ENCODE measurements at regions not wholly inside any gene's neighbourhood (a gene's known extent, or its start where the extent isn't known, plus 50 kb on each side); places are given as distances from the start of the nearest gene placed in this dataset.
"Not testable (repeated sequence)": the region's sequence is repeated elsewhere in the genome, so short reads cannot be mapped to it uniquely, and the experiment has no call there.

GRCh38 chr1:201639391-201639790 lies 100.5 kb downstream of the NAV1 start:
- DNase-seq: no peak

GRCh38 chr1:201639826-201640225 lies 100.9 kb downstream of the NAV1 start:
- DNase-seq: no peak

- DNase-seq: no peak
Measured at GRCh38 chr1:201640624-201641023, 101.7 kb downstream of the NAV1 start.

- no peak for DNase-seq
Measured at GRCh38 chr1:201641524-201642253, 102.8 kb downstream of the NAV1 start.

DNA sequence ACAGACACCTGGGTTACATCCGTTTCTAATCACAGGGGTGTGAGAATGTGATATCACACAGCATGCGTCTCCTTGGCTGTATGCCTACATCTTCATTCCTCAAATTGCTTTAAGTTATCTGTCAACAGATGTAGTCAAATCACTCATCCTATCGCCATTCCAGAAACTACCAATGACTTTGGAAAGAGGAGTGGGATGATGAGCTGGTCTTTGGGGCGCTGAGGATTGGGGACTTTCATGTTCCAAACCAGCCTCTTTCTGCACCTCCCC lies 104.8 kb downstream of the NAV1 start:
- DNase-seq: no peak

GRCh38 chr1:201644197-201644596 lies 105.3 kb downstream of the NAV1 start:
- no peak for DNase-seq

DNA sequence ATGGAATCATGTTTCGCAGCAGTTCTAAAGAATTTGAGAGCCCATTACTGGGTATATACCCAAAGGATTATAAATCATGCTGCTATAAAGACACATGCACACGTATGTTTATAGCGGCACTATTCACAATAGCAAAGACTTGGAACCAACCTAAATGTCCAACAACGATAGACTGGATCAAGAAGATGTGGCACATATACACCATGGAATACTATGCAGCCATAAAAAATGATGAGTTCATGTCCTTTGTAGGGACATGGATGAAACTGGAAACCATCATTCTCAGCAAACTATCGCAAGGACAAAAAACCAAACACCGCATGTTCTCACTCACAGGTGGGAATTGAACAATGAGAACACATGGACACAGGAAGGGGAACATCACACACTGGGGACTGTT lies 106.1 kb downstream of the NAV1 start:
- not testable (repeated sequence) for DNase-seq

DNA sequence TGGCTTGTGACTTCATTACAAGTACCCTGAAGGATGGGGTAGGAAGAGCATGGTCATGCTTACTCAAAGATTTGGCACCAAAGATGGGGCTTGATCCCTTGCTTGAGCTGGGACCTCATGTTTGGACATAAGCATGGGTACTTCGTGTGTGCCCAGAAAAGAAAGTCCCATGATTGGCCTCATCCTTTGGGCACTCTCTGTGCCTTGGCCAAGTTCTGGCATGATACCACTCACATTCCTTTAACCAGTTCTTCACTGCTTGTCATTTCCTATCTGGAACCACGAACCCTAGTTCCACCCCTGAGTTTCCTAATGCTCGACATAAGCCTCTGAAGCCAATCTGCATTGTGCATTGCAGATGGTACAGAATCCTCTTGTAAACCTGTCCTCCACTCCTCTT lies 107.0 kb downstream of the NAV1 start:
- DNase-seq: no peak

DNA sequence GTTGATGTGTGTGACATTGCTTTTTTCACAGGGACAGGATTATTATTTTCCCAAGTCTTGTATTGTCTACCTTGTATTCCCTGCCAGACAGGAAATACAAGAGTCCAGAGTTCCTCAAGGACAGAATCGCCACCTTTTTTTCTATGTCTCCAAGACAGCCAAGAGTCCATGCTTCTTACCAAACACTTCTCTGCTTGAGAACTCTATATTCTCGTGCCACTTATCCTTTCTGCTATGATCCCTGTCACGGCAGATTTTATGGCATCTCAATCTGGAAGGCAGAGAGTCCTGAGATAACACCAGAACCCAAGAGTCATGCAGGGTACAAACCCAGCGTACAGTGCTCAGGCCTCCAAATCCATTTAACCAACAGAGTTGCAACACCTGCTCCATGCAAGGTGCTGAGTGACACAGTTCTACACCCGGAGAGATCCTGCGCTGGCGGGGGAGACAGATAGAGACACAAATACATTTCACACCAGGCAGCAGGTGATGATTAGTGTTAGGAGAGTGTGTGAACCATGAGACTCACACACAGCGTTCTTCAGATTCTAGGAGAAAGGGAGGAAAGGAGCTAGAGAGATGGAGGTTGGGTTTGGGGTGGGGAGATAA lies 107.6 kb downstream of the NAV1 start:
- DNase-seq: no peak

GRCh38 chr1:201647094-201647493 lies 108.2 kb downstream of the NAV1 start:
- DNase-seq: no peak

- DNase-seq: no peak
Measured at GRCh38 chr1:201647722-201648065, 108.8 kb downstream of the NAV1 start.

DNA sequence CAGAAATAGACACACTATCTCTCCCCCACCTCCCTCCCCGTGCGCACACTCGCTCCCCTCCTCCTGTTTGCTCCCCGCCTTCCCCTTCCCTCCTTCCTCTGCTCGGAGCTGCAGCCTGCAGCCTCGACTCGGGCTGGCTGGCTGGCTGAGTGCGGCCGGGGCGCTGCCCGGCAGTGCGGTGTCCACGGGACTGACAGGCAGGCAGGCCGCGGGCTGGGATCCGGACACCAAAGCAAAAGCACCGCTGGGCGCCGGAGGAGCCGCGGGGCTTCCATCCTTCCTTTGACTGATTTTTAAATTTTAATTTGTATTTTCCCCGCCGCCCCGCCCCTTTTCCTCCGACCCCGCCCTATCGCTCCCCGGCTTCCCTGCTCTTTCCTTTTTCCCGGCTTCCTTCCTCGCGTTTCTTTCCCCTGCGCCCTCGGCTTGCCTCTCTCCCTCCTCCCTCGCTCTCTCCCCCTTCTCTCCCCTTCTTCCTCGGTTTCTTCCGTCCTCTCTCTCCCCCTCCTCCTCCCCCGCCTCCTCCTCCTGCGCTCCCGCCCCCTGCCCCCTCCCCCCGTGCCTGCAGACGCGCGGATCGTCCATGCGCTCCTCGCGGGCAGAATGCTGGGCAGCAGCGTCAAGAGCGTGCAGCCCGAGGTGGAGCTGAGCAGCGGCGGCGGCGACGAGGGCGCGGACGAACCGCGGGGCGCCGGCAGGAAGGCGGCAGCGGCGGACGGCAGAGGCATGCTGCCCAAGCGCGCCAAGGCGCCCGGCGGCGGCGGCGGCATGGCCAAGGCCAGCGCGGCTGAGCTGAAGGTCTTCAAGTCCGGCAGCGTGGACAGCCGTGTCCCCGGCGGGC lies 109.4 kb downstream of the NAV1 start:
- DNase-seq: peak; percentile 55

GRCh38 chr1:201648907-201649721 lies 110.2 kb downstream of the NAV1 start:
- no peak for DNase-seq

GRCh38 chr1:201649761-201650622 lies 111.1 kb downstream of the NAV1 start:
- DNase-seq: peak; percentile 74

GRCh38 chr1:201650623-201650933 lies 111.7 kb downstream of the NAV1 start:
- no peak for DNase-seq

DNA sequence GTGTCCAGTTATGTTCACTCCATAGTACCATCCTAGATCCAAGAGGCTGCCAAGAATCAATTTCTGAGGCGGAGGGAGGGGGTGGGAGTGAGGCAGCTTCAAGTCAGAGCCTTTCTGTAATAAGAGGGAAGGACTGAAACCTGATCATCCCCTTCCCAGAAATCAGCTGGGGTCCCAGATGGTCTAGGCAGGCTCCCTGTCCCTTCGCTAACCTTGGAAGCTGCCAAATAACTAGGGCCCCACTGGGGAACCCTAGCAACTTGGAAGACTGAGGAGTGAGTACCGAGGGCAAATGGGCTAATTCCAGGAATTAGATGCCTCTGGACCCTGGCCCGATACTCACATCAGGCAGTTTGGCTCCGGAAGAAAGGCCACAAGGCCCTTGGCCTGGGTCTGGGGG lies 113.3 kb downstream of the NAV1 start:
- DNase-seq: no peak

- DNase-seq: no peak
Measured at GRCh38 chr1:201653233-201653632, 114.3 kb downstream of the NAV1 start.

GRCh38 chr1:201653883-201654282 lies 115.0 kb downstream of the NAV1 start:
- no peak for DNase-seq

DNA sequence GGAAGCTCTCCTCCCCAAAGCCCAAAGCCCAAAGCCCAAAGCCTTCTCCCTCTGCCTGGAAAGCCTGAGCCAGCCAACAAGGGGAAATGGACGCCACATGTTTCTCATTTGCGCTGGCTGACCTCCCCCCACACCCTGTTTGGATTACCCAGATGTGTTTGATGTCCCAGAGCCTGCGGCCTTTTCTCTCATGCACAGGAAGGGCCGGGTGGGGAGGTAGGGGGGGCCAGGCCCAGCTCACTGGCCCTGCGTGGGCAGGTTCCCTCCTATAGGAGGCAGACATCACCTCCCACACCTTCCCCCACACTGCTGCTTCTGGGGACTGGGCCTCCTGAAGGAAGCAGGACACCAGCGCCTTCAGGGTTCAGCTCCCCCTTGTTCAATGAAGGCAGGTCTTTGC lies 116.3 kb downstream of the NAV1 start:
- DNase-seq: no peak

- no peak for DNase-seq
Measured at GRCh38 chr1:201655910-201656309, 117.0 kb downstream of the NAV1 start.

- DNase-seq: no peak
Measured at GRCh38 chr1:201656311-201657032, 117.5 kb downstream of the NAV1 start.

Data from occipital lobe (tissue), 1 donor.